ENCODE measurements at regions not wholly inside any gene's neighbourhood (a gene's known extent, or its start where the extent isn't known, plus 50 kb on each side); places are given as distances from the start of the nearest gene placed in this dataset.

DNA sequence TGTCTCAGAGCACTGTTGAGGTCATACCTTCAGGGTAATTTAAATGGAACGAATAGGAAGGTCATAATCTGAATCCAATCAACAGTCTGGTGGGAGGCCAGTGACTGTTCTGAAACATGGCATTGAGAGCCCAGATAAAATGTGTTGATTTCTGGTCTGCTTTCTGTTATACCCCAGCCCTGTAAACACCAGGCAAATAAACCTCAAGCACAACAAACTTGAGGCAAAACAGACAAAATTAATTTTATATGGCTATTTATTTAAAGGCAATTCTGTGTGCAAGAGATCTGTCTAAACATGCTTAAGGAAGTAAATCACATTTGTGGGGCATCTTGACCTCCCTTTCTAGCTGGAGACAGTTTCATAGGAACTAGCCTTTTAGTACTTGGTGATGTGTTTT, 140.9 kb upstream of the SPEF2 start:
- Histone ChIP-seq H3K79me2 (ENCODE audit: insufficient read depth, low read length) (no peaks in the 10 kb centered on the region), H3K4me3 (ENCODE audit: insufficient read depth, low read length) (no peak overlapping the region), H3K4me2 (ENCODE audit: insufficient read depth, low read length) (no peak overlapping the region), H3K27me3 (ENCODE audit: insufficient read depth, low read length) (no peaks in the 10 kb centered on the region), H3K4me1 (ENCODE audit: insufficient read depth, low read length) (peaks cover 6% of the 10 kb centered on the region), H2AFZ (ENCODE audit: low read length) (no peak overlapping the region), H3K36me3 (ENCODE audit: insufficient read depth, low read length) (no peaks in the 10 kb centered on the region), H4K20me1 (ENCODE audit: insufficient read depth, low read length) (no peaks in the 10 kb centered on the region), H3K9me3 (ENCODE audit: low read depth, low read length) (no peaks in the 10 kb centered on the region), H3K27ac (ENCODE audit: low read depth, low read length) (no peak overlapping the region)
- DNase-seq (ENCODE audit: insufficient read length, low spot score, missing footprints): no peak
- TF ChIP-seq CTCF (IDR thresholded peaks at IDR 0.05; ENCODE audit: extremely low read depth, low read depth, low read length): no peak

GRCh38 chr5:35476036-35476435, 141.6 kb upstream of the SPEF2 start:
- Histone ChIP-seq H2AFZ (ENCODE audit: low read length) (no peak overlapping the region), H3K79me2 (ENCODE audit: insufficient read depth, low read length) (no peaks in the 10 kb centered on the region), H3K9me3 (ENCODE audit: low read depth, low read length) (no peaks in the 10 kb centered on the region), H3K4me2 (ENCODE audit: insufficient read depth, low read length) (no peak overlapping the region), H3K27me3 (ENCODE audit: insufficient read depth, low read length) (no peaks in the 10 kb centered on the region), H3K36me3 (ENCODE audit: insufficient read depth, low read length) (no peaks in the 10 kb centered on the region), H3K27ac (ENCODE audit: low read depth, low read length) (no peak overlapping the region), H3K4me3 (ENCODE audit: insufficient read depth, low read length) (no peak overlapping the region), H3K4me1 (ENCODE audit: insufficient read depth, low read length) (peaks cover 6% of the 10 kb centered on the region), H4K20me1 (ENCODE audit: insufficient read depth, low read length) (no peaks in the 10 kb centered on the region)
- DNase-seq (ENCODE audit: insufficient read length, low spot score, missing footprints): no peak
- TF ChIP-seq CTCF (IDR thresholded peaks at IDR 0.05; ENCODE audit: extremely low read depth, low read depth, low read length): no peak

DNA sequence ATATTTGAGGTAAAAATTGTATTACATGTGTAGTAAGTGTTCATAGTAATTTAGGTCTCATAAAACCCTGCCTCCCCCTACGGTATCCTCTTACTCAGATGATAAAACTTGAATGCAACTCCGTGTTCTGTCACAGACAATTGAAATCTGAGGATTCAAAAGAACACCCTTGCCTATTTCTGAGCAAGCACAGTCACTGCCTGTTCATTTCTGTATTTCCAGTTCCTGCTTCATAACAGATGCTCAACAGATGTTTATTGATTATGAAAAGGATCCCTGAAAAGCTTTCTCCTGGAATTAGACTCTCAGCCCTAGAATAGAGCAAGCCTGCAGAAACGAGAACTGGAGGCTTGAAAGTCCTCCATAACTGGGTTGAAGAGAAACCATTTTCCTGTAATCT, 144.1 kb upstream of the SPEF2 start:
- no peaks in the 10 kb centered on the region for H3K36me3 ChIP-seq (ENCODE audit: insufficient read depth, low read length)
- no peaks in the 10 kb centered on the region for H4K20me1 ChIP-seq (ENCODE audit: insufficient read depth, low read length)
- no peaks in the 10 kb centered on the region for H3K27me3 ChIP-seq (ENCODE audit: insufficient read depth, low read length)
- no peak overlapping the region for H3K4me3 ChIP-seq (ENCODE audit: insufficient read depth, low read length)
- H3K9me3 ChIP-seq (ENCODE audit: low read depth, low read length): no peaks in the 10 kb centered on the region
- no peak for TF ChIP-seq CTCF (IDR thresholded peaks at IDR 0.05; ENCODE audit: extremely low read depth, low read depth, low read length)
- H2AFZ ChIP-seq (ENCODE audit: low read length): no peak overlapping the region
- H3K4me2 ChIP-seq (ENCODE audit: insufficient read depth, low read length): no peak overlapping the region
- no peak overlapping the region for H3K27ac ChIP-seq (ENCODE audit: low read depth, low read length)
- H3K4me1 ChIP-seq (ENCODE audit: insufficient read depth, low read length): peaks cover 4% of the 10 kb centered on the region
- no peak for DNase-seq (ENCODE audit: insufficient read length, low spot score, missing footprints)
- H3K79me2 ChIP-seq (ENCODE audit: insufficient read depth, low read length): no peaks in the 10 kb centered on the region

DNA sequence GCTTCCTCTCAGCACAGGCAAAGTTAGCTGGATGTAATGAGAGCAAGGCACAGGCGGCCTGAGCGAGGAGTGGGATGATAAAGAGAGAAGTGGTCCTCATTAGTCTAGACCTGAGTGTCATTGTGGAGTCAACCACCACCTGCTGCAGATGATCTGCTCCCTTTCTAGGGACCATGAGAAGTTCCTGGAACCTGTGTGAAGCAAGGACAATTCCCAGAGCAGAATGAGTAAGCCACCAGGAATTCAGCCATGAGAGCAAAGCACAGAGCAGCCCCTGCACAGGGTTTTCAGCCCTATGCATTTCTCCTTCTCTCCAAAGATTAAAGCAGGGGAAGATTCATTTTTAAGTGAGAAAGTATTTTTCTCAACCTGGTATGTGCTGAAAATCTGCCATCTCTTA, 146.8 kb upstream of the SPEF2 start:
- no peak for TF ChIP-seq CTCF (IDR thresholded peaks at IDR 0.05; ENCODE audit: extremely low read depth, low read depth, low read length)
- Histone ChIP-seq H3K4me3 (ENCODE audit: insufficient read depth, low read length) (no peak overlapping the region), H3K4me2 (ENCODE audit: insufficient read depth, low read length) (no peak overlapping the region), H3K9me3 (ENCODE audit: low read depth, low read length) (no peaks in the 10 kb centered on the region), H4K20me1 (ENCODE audit: insufficient read depth, low read length) (no peaks in the 10 kb centered on the region), H3K79me2 (ENCODE audit: insufficient read depth, low read length) (no peaks in the 10 kb centered on the region), H3K27me3 (ENCODE audit: insufficient read depth, low read length) (no peaks in the 10 kb centered on the region), H3K27ac (ENCODE audit: low read depth, low read length) (no peak overlapping the region), H3K36me3 (ENCODE audit: insufficient read depth, low read length) (no peaks in the 10 kb centered on the region), H3K4me1 (ENCODE audit: insufficient read depth, low read length) (peaks cover 4% of the 10 kb centered on the region), H2AFZ (ENCODE audit: low read length) (no peak overlapping the region)
- DNase-seq (ENCODE audit: insufficient read length, low spot score, missing footprints): peak; percentile 3

Measured in osteoblast (primary cell).